Esophagus squamous epithelium (tissue), 4 donors: ENCODE measurements at regions not wholly inside any gene's neighbourhood (a gene's known extent, or its start where the extent isn't known, plus 50 kb on each side); places are given as distances from the start of the nearest gene placed in this dataset.

ENCODE experiments used
- CTCF ChIP-seq, 6 experiments: fragments of 450-650 bp in 4 of 6; fragments of 200-600 bp in 2 of 6; sonication (generic) in 2 of 6; IDR thresholded peaks; one replicate each; pipeline ENCODE4 v1.5.1; 2016 to 2019; ENCODE audit warnings: antibody characterized with exemption in 6 of 6, mild to moderate bottlenecking in 4 of 6, moderate library complexity in 4 of 6
- POLR2A ChIP-seq, 4 donors: fragments of 450-650 bp; IDR thresholded peaks; one replicate each; pipeline ENCODE4 v1.6.1; 2017; ENCODE audit warnings: antibody characterized with exemption in 4 of 4, mild to moderate bottlenecking in 4 of 4, moderate library complexity in 3 of 4

DNA sequence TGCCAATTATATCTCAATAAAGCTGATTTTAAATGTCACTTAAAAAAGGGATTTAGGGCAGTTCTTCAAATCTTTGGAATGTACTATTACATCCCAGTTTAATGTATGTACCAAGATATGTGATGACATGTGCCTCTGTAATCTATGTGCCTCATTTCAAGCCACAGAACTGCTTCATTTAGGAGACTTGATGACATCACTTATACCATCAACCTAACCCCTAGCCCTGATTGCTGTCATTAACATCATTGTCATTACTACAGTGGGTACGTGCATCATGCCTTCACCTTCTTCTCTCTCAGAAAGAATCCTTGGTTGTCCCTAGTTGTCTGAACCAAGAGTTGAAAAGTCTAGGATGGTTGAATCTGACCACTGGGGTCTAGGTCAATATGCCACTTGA is 134.3 kb upstream of the RAB11FIP2 start:
- TF ChIP-seq CTCF (IDR thresholded peaks at IDR 0.05), result no peak
- no peak for TF ChIP-seq POLR2A (IDR thresholded peaks at IDR 0.05)
